ENCODE measurements at regions not wholly inside any gene's neighbourhood (a gene's known extent, or its start where the extent isn't known, plus 50 kb on each side); places are given as distances from the start of the nearest gene placed in this dataset.

DNA sequence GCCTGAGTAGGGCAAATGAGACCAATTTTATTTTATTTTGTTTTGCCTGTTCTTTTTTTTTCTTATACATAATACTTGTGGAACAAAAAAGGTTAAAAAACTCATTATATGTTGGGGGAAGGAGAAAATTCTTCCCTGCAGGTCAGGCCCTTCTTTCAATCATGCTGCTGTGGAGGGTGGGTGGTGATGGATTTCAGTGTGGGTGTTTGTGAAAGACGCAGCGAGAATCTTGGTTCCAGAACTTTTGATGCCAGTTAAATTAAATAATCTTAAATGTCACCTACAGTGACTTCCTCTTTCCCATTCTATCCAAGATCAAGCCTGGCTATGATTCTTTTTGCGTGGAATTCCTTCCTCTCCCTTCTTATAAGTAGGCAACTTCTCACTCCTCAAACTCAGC lies 595.8 kb upstream of the EEF2KMT start:
- no peak overlapping the region for H3K4me3 ChIP-seq (ENCODE audit: insufficient read depth, low read depth, low read length)
- TF ChIP-seq POLR2A (IDR thresholded peaks at IDR 0.05; ENCODE audit: low read depth, low read length) (no peak), ELK1 (IDR thresholded peaks at IDR 0.05; ENCODE audit: borderline replicate concordance, low read depth, low read length) (no peak), NFE2L2 (IDR thresholded peaks at IDR 0.05; ENCODE audit: low read depth, low read length) (no peak), CHD1 (IDR thresholded peaks at IDR 0.05; ENCODE audit: low read depth, low read length) (no peak), RFX5 (IDR thresholded peaks at IDR 0.05; ENCODE audit: low read depth, low read length) (no peak), MAZ (IDR thresholded peaks at IDR 0.05; ENCODE audit: borderline replicate concordance, low read depth, low read length) (no peak), MAFK (IDR thresholded peaks at IDR 0.05; ENCODE audit: low read depth, low read length) (no peak), RCOR1 (IDR thresholded peaks at IDR 0.05; ENCODE audit: insufficient replicate concordance, low read length) (no peak), CEBPB (IDR thresholded peaks at IDR 0.05; ENCODE audit: low read depth, low read length) (no peak), FOS (IDR thresholded peaks at IDR 0.05; ENCODE audit: low read depth, low read length) (no peak), SMC3 (IDR thresholded peaks at IDR 0.05; ENCODE audit: low read depth, low read length) (no peak), BHLHE40 (IDR thresholded peaks at IDR 0.05; ENCODE audit: low read depth, low read length) (no peak)
- TF ChIP-seq, protein P1, sequence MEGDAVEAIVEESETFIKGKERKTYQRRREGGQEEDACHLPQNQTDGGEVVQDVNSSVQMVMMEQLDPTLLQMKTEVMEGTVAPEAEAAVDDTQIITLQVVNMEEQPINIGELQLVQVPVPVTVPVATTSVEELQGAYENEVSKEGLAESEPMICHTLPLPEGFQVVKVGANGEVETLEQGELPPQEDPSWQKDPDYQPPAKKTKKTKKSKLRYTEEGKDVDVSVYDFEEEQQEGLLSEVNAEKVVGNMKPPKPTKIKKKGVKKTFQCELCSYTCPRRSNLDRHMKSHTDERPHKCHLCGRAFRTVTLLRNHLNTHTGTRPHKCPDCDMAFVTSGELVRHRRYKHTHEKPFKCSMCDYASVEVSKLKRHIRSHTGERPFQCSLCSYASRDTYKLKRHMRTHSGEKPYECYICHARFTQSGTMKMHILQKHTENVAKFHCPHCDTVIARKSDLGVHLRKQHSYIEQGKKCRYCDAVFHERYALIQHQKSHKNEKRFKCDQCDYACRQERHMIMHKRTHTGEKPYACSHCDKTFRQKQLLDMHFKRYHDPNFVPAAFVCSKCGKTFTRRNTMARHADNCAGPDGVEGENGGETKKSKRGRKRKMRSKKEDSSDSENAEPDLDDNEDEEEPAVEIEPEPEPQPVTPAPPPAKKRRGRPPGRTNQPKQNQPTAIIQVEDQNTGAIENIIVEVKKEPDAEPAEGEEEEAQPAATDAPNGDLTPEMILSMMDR (conservative IDR thresholded peaks at IDR 0.05; ENCODE audit: low read depth, low read length), result no peak
- TF ChIP-seq, protein P2, sequence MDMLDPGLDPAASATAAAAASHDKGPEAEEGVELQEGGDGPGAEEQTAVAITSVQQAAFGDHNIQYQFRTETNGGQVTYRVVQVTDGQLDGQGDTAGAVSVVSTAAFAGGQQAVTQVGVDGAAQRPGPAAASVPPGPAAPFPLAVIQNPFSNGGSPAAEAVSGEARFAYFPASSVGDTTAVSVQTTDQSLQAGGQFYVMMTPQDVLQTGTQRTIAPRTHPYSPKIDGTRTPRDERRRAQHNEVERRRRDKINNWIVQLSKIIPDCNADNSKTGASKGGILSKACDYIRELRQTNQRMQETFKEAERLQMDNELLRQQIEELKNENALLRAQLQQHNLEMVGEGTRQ (IDR thresholded peaks at IDR 0.05; ENCODE audit: low read depth, low read length), result no peak
- no peak overlapping the region for H3K14ac ChIP-seq (replicated peaks; ENCODE audit: low read depth, low read length)
- in situ Hi-C loops (cut with MboI; ENCODE audit: low sequenced_read_pairs), result no loop called here
- H4K5ac ChIP-seq (ENCODE audit: low read depth, low read length), result no peak overlapping the region
- dilution Hi-C loops (cut with HindIII; ENCODE audit: low sequenced_read_pairs, unreplicated experiment), result no loop called here
- no peak overlapping the region for H3K56ac ChIP-seq (ENCODE audit: extremely low read depth, insufficient read depth, low read length)
- no peak overlapping the region for H4K8ac ChIP-seq (ENCODE audit: low read depth in 2 of 2, low read length in 2 of 2)
- H4K91ac ChIP-seq (ENCODE audit: insufficient read depth, low read depth, low read length), result no peak overlapping the region
- no peak overlapping the region for H2AK9ac ChIP-seq (replicated peaks; ENCODE audit: low read depth, low read length, poor library complexity)
- no peak overlapping the region for H2BK20ac ChIP-seq (ENCODE audit: low read depth, low read length)
- no peaks in the 10 kb centered on the region for H3K36me3 ChIP-seq (ENCODE audit: control insufficient read depth, insufficient read depth, low read length)
- no peak overlapping the region for H3K9ac ChIP-seq (ENCODE audit: low read depth, low read length)
- H3K23ac ChIP-seq (ENCODE audit: low read depth, low read length), result no peak overlapping the region
- no peaks in the 10 kb centered on the region for H3K27me3 ChIP-seq (ENCODE audit: control insufficient read depth, insufficient read depth, low read length)
- intact Hi-C loops (cut with micrococcal nuclease), result no loop called here
- H3K4me2 ChIP-seq (ENCODE audit: low read depth, low read length), result no peak overlapping the region
- H3K18ac ChIP-seq (ENCODE audit: low read depth, low read length), result no peak overlapping the region
- no peak overlapping the region for H3K4ac ChIP-seq (ENCODE audit: low read depth, low read length)
- WGBS, 2 experiments (ENCODE audit: extremely low coverage in 2 of 2, insufficient read length in 1 of 2), result no CpG with 5 or more reads among the region's 3 CpGs
- H2AK5ac ChIP-seq (ENCODE audit: low read depth, low read length), result no peak overlapping the region
- BruUV-seq (replicated peaks), result no TSS peak
- H2BK120ac ChIP-seq (ENCODE audit: low read depth, low read length), result no peak overlapping the region
- ATAC-seq (ENCODE audit: low read depth), result no peak
- POLR2A ChIA-PET (ENCODE audit: unreplicated experiment), result no interaction called here
- CTCF ChIA-PET, result no interaction called here
- no peak for DNase-seq
- no peaks in the 10 kb centered on the region for H3K4me1 ChIP-seq (ENCODE audit: control insufficient read depth, insufficient read depth, low read length)
- H3K27ac ChIP-seq (ENCODE audit: insufficient read depth, low read length), result no peak overlapping the region
- no peak overlapping the region for H2AFZ ChIP-seq (replicated peaks; ENCODE audit: low read length, poor library complexity)
- no peak overlapping the region for H2BK5ac ChIP-seq (ENCODE audit: low read depth, low read length, poor library complexity, severe bottlenecking)
- H3K79me1 ChIP-seq (ENCODE audit: low read depth in 1 of 2, low read length in 2 of 2), result no peaks in the 10 kb centered on the region
- no peaks in the 10 kb centered on the region for H3K9me1 ChIP-seq (ENCODE audit: insufficient read depth, low read length)
- peaks cover 11% of the 10 kb centered on the region for H3K9me3 ChIP-seq (ENCODE audit: control insufficient read depth, insufficient read depth, low read length)
- H2BK15ac ChIP-seq (ENCODE audit: low read depth, low read length), result no peak overlapping the region
- no peaks in the 10 kb centered on the region for H4K20me1 ChIP-seq (ENCODE audit: insufficient read depth, low read length)
